HG03521 (cell line): ENCODE measurements at regions not wholly inside any gene's neighbourhood (a gene's known extent, or its start where the extent isn't known, plus 50 kb on each side); places are given as distances from the start of the nearest gene placed in this dataset.
A peak's percentile ranks its signal among the peaks of the same experiment; 100 is the strongest.
"Not testable (repeated sequence)": the region's sequence is repeated elsewhere in the genome, so short reads cannot be mapped to it uniquely, and the experiment has no call there.

ENCODE experiments used
- ATAC-seq: cut with Tn5 transposase; IDR thresholded peaks from one replicate; pipeline ENCODE4 v1.9.1; 2021; ENCODE audit warnings: mild to moderate bottlenecking, moderate library complexity; ENCODE audit not compliant: unreplicated experiment

GRCh38 chr10:31121757-31122577 is 90.3 kb upstream of the ZNF438 start:
- no peak for ATAC-seq

DNA sequence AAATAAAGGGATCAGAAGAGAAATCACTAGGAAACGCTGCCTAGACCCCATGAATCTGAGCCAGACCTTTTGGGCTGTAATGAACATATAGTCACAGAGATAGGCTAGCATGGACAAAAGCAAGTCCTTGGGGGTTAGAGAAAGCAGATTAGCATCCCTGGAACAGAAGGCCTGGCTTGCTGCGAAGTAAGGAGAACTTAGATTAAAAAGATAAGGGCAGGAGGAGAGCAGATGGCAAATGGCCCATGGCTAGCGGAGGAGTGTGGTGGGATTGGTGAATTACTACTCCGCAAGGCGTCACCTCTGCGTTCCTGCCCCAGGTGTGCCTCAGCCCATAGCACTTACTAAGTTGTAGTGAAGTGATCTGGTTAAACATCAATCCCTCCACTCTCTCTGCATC is 92.3 kb upstream of the ZNF438 start:
- ATAC-seq = no peak

- ATAC-seq = no peak
Measured at GRCh38 chr10:31124852-31125251, 93.2 kb upstream of the ZNF438 start.

DNA sequence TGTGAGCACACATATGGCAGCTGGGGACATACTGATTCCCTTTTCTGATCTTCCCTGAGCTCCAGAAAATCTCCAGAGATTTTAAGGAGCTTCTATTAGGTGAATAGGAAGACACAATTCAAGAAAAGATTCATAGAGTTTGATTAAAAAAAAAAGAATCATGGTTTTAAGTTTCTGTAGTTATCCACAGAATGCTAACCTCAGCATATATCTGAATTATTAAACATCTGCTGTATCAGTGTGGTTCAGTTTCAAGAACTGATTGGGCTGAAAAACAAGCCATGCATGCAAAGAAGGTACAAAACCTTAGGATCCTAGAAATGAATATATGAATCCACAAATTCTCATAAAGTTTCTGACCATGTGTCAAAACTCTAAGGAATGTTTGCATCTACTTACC is 94.1 kb upstream of the ZNF438 start:
- no peak for ATAC-seq

DNA sequence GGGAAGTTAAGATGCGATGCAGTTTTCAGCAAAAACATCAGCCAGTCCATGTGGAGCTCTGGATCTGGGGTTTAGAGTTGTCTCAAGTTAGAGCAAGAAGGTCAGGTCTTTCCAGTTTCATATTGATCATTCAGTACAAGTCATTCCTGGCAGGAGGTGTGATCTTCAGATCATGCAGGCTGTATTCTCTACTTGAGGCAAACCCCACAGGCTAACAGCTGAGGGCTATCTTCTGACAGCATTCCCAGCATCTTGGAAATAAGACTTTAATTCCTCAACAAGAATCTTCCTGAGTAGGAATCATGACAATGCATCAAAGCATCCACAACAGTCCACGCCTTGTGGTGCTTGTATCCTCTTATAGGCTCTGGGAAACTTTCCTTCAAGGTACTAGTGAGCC is 94.9 kb upstream of the ZNF438 start:
- no peak for ATAC-seq

- ATAC-seq = no peak
Measured at GRCh38 chr10:31128536-31128935, 96.9 kb upstream of the ZNF438 start.

DNA sequence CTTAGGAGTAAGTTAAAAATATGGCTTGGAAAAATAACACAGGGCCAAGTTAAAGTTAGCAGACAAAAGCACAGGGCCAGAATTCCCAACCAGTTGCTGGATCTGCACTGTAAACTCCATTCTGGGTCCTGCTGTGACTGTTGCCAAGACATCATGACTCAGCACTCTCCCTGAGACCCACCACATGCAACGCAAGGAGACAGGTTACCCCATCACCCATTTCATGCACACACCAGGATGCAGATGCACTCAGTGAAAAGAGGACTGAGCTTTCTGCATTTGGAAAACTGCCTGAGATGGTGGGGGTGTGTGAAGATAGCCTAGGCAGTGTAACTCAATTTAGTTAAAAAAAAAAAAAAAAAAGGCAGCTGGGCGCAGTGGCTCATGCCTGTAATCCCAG is 97.6 kb upstream of the ZNF438 start:
- ATAC-seq = no peak

- no peak for ATAC-seq
Measured at GRCh38 chr10:31129880-31130405, 98.3 kb upstream of the ZNF438 start.

DNA sequence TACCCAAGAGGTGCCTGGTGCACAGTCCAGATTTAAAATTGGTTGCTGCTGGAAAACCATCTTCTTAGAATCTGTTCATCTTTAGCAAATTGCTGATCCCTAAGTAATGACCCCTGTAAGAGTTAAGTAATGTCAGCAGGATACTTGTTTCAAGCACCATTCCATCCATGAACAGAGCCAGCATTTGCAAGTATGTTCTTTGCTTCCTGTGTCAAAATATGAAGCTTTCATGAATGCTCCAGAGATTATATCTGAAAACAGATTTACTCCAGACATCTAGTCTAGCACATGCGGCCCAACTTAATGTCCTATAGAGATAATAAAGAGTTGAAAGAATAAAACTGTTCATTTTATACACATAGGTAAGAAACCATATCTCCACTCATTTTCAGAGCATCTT is 98.7 kb upstream of the ZNF438 start:
- ATAC-seq = no peak

- ATAC-seq = no peak
Measured at GRCh38 chr10:31131251-31131650, 99.6 kb upstream of the ZNF438 start.

DNA sequence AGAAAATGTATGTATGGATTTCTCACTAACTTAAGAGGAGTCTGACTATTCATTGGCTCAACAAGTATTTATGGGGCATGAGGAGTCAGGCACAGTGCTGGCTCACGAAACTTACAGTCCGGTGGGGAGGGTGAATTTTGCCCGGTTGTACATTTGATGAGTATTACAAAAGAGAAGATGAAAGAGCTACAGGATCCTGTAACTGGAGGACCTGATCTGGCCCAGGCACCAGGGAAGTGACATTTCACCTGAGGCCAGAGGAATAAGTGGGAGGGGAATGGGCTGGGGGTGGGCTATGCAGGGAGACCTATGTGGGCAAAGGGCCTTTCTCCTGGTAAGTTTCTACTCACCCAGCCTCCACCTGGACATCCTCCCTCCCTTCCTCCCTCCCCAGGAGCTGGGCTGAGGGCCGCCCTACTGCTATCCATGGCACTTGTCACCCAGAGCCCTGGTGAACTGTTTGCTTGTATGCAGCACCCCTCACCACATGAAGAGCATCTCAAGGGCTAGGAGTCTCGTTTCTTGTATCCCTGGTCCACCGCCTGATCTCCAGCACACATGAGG is 101.1 kb upstream of the ZNF438 start:
- ATAC-seq = no peak

DNA sequence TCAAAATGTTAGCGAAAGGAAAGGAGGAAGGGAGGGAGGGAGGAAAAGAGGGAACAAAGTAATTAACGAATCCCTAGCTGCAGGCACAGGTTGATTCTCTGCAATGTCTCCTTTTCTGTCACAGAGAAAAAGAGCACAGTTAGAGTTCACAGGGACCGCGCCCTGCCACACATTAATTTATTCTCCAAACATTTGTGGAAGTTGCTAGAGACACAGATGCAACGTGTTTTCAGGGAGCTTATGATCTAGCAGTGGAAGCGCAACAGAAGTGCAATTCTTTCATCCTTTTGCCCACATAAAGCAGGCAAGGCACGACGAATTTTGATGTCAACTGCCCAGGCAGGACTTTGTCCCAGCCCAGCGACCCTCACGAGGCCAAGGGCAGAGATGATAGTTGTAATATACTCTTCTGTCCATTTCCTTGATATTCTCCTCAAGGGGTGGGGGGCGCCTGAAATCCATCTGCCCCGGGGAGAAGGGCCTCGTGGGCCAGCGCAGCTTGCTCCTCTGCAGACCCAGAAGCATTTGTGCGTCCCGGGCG is 101.7 kb upstream of the ZNF438 start:
- no peak for ATAC-seq

DNA sequence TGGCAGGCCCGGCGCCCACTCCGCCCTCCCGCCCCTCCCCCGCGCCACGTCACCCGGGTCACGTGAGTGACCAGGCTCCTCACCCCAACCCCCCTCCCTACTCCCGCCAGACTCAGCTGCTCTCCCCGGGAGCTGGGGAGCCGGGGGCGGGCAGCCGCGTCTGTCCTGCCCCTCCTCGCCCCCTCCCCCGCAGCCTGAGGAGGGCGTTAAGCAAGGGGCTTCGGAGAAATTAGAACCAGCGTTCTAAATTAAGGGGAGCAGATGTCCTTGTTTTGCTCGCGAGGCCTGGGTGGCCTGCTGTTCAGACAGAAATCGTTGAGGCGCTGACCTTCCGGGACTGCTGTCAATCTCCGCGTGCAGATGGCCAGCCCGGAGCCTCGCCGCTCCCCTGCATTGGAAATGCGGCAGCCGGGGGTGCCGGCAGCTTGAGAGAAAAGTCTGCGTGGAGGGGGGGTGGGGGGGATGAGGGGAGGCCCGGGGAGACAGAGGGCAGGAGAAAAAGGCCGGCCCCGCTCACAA is 102.2 kb upstream of the ZNF438 start:
- peak; percentile 44 for ATAC-seq

DNA sequence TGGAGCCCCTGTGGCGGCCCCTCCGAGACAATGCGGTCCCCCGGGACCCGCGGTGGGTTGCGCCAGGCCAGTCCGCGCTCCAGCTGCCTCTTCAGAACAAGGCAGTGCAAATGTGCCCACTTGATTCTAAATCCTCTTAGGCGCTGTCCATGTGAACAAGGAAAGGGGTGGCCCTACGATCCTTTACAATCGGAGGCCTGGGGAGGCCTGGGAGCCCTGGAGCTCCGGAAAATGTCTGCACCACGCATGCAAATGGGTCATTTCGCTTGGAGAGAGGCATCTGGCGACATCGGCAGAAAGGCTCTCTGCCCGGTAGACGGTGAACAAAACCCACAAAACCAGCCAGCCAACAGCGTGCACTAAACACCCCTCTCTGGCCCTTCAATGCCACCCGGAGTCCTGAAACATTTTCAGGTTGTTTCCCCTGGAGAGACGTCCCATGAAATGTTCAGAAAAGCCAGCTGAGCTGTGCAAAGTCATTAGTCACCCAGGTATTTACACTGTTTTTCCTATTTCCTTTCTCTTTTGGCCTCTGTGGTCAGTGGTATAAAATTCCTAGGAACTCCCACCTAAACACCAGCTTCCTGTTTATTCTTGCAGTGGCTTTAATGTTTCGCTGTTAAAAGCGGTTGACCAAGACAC is 102.8 kb upstream of the ZNF438 start:
- ATAC-seq = peak; percentile 27

DNA sequence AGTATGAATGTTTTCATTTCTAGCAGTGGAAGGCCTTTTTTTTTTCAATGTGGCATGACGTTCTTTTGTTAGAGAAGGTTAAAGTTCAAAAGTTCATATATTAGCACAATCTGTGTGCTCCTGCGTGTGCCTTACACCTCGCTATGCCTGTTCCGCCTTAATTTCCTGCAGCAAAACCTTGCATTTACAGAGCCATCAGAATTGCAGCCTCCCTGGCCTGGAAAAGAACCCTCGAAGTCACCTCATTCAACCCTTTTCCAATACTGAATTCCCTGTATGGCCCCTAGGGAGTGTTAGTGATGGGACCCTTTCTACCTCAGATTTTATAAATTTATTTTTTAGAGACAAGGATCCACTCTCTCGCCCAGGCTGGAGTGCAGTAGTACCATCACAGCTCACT is 103.5 kb upstream of the ZNF438 start:
- no peak for ATAC-seq

- ATAC-seq = not testable (repeated sequence)
Measured at GRCh38 chr10:31135791-31136190, 104.1 kb upstream of the ZNF438 start.

DNA sequence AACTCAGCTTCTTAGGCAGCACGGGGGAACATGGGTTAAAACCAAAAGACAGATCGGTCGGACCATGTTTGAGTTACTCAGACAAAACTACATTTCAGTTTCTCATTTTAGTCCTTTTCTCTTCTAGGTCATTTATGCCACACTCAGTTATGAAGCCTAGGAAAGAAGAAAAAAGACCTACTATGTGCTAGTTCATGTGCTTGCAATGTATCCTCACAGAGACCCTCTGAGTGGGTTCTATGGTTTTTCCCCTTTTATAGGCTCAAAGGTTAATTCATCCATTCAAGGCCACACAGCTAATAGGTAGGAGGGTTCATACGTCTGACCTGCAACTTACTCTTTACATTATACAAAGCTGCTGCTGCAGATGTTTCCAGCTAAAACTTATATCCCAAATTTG is 104.7 kb upstream of the ZNF438 start:
- no peak for ATAC-seq

DNA sequence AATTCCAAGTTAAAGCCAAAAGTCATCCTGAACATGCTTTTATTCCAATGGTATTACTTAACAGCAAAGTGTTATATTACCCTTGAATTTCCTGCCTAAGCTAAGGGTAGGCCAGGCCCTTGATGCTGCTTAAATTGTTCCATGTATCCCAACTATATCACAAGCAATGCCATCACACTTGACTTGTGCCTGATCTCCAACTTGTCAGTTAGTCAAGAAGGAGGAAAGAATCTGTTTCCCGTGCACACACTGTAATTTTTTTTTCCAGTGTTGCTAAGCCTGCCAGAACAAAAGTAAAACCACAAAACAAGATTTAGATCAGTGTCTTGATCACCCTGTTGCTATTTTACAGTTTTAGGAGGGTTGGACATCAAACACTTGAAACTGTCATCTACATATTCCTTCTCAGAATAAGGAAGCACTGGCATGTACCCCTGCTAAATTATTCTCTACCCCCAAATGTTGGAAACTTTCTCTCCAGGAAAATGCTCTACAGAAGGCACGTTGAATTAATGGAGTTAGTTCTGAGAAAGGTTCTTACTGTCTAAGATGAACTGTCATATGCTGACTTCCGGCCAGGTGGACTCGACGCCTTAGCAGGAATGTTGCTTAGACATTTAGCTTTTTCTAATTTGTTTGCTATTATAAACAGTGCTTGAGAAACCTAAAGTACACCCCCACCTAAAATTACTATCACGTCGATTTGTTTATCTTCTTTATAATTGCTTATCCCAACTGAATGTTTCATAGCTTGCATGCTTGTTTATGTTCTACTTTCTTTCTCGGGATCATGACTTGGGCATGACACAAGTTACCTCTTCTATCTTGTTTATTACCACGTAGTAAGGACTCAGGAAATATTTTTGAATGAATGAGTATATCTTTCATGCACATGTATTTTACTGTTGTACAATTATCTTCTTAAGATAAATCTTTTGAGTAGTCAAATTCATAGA is 105.5 kb upstream of the ZNF438 start:
- no peak for ATAC-seq

DNA sequence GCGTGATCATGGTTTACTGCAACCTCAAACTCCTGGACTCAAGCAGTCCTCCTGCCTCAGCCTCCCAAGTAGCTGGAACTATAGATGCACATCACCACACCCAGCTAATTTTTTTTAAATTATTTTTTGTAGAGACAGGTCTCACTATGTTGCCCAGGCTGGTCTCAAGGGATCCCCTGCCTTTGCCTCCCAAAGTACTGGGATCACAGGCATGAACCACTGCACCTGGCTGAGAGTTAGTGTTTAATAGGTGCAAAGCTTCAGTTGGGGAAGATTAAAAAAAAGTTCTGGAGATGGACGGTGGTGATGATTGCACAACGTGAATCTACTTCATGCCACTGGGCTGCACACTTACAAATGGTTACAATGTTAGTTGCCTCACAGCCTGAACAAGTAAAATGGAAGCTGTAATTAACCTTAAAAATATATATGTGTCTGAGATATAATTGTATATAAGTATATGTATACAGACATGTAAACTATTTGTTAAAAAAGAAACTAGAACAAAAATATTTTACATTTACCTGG is 106.4 kb upstream of the ZNF438 start:
- no peak for ATAC-seq

DNA sequence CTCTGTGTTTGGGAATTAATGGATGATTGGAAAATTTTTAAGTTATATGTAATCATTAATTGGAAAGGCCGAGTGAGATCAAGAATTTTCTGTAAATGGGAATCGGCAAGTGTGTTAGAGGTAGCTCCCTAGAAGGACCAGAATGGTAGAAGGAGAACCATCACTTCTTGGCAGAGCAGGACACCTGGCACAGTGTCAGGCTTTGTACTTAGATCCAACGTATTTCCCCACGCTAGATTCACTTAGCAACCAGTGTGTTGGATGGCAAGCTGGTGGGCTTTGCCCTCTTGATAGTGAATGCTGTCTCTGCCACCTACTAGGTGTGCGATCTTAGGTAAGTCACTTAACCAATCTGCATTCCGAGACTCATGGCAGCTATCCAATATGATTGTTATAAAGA is 107.8 kb upstream of the ZNF438 start:
- ATAC-seq = no peak
